Trophoblast cell (in vitro differentiated cells and primary cell): ENCODE measurements at regions not wholly inside any gene's neighbourhood (a gene's known extent, or its start where the extent isn't known, plus 50 kb on each side); places are given as distances from the start of the nearest gene placed in this dataset.
A peak's percentile ranks its signal among the peaks of the same experiment; 100 is the strongest.

Experiments
- DNase-seq, 2 donors: peaks; one replicate each; pipeline ENCODE4 v3.0.0-alpha.2; 2016
- H2AFZ ChIP-seq: 2 replicates; pipeline ENCODE4 v1.6.1; 2013; ENCODE audit warnings: low read length, moderate library complexity, mild to moderate bottlenecking; ENCODE audit not compliant: insufficient read depth, poor library complexity
- H2AK5ac ChIP-seq: 2 replicates; pipeline ENCODE4 v1.6.1; 2013; ENCODE audit warnings: mild to moderate bottlenecking, low read length
- H2BK120ac ChIP-seq: 2 replicates; pipeline ENCODE4 v1.6.1; 2013; ENCODE audit warnings: low read length, mild to moderate bottlenecking, moderate library complexity; ENCODE audit not compliant: insufficient read depth, poor library complexity
- H2BK12ac ChIP-seq: 2 replicates; pipeline ENCODE4 v1.6.1; 2013; ENCODE audit warnings: mild to moderate bottlenecking, low read length, moderate library complexity
- H2BK5ac ChIP-seq: 2 replicates; pipeline ENCODE4 v1.6.1; 2013; ENCODE audit warnings: low read length, low read depth, moderate library complexity, mild to moderate bottlenecking; ENCODE audit not compliant: poor library complexity
- H3K14ac ChIP-seq: 2 replicates; pipeline ENCODE4 v1.6.1; 2013; ENCODE audit warnings: mild to moderate bottlenecking, low read length
- H3K18ac ChIP-seq: 2 replicates; pipeline ENCODE4 v1.6.1; 2013; ENCODE audit warnings: mild to moderate bottlenecking, low read length
- H3K23ac ChIP-seq: 2 replicates; pipeline ENCODE4 v1.6.1; 2013; ENCODE audit warnings: low read length
- H3K27ac ChIP-seq: 2 replicates; pipeline ENCODE4 v1.5.1; 2013; ENCODE audit warnings: low read depth, mild to moderate bottlenecking, inconsistent platforms, low read length, moderate library complexity
- H3K27me3 ChIP-seq: 2 replicates; pipeline ENCODE4 v1.6.1; 2013; ENCODE audit warnings: inconsistent platforms, mild to moderate bottlenecking, low read length, moderate library complexity; ENCODE audit not compliant: insufficient read depth
- H3K36me3 ChIP-seq, 2 experiments: 1 replicate in 1 of 2; 2 replicates in 1 of 2; pipeline ENCODE4 v1.6.1; 2013; ENCODE audit warnings: low read length in 2 of 2, mild to moderate bottlenecking in 2 of 2, moderate library complexity in 1 of 2; ENCODE audit not compliant: insufficient read depth in 2 of 2, control insufficient read depth in 1 of 2
- H3K4ac ChIP-seq: 2 replicates; pipeline ENCODE4 v1.6.1; 2013; ENCODE audit warnings: low read depth, mild to moderate bottlenecking, low read length, moderate library complexity
- H3K4me1 ChIP-seq, 2 experiments: 1 replicate in 1 of 2; 2 replicates in 1 of 2; pipeline ENCODE4 v1.6.1; 2013; ENCODE audit warnings: low read length in 2 of 2, mild to moderate bottlenecking in 2 of 2, moderate library complexity in 1 of 2; ENCODE audit not compliant: insufficient read depth in 2 of 2, control insufficient read depth in 1 of 2
- H3K4me2 ChIP-seq: 2 replicates; pipeline ENCODE4 v1.6.1; 2013; ENCODE audit warnings: inconsistent platforms, mild to moderate bottlenecking, low read length, moderate library complexity
- H3K4me3 ChIP-seq: 2 replicates; pipeline ENCODE4 v1.5.1; 2013; ENCODE audit warnings: mild to moderate bottlenecking, low read depth, low read length, inconsistent platforms
- H3K79me1 ChIP-seq: one replicate; pipeline ENCODE4 v1.6.1; 2013; ENCODE audit warnings: low read length
- H3K79me2 ChIP-seq: 2 replicates; pipeline ENCODE4 v1.6.1; 2013; ENCODE audit warnings: low read length, mild to moderate bottlenecking; ENCODE audit not compliant: control insufficient read depth, insufficient read depth, poor library complexity
- H3K9ac ChIP-seq: 2 replicates; pipeline ENCODE4 v1.6.1; 2013; ENCODE audit warnings: mild to moderate bottlenecking, low read length
- H3K9me3 ChIP-seq: 2 replicates; pipeline ENCODE4 v1.6.1; 2013; ENCODE audit warnings: low read depth, mild to moderate bottlenecking, control low read depth, inconsistent platforms, low read length; ENCODE audit not compliant: insufficient read depth
- H4K12ac ChIP-seq: 2 replicates; pipeline ENCODE4 v1.6.1; 2013; ENCODE audit warnings: low read depth, mild to moderate bottlenecking, low read length, moderate library complexity
- H4K8ac ChIP-seq: 2 replicates; pipeline ENCODE4 v1.6.1; 2013; ENCODE audit warnings: low read depth, mild to moderate bottlenecking, low read length, moderate library complexity
- H4K91ac ChIP-seq: one replicate; pipeline ENCODE4 v1.6.1; 2013; ENCODE audit warnings: low read depth, mild to moderate bottlenecking, low read length, moderate library complexity
- WGBS: extraction: QIAGEN DNeasy Blood & Tissue Kit; methylation state at CpG from one replicate; pipeline ENCODE4 v1.1.7; 2013; ENCODE audit warnings: missing lambda C conversion rate; ENCODE audit not compliant: insufficient read length, insufficient coverage; ENCODE audit errors: extremely low coverage; 5-methylcytosine and 5-hydroxymethylcytosine counted together

DNA sequence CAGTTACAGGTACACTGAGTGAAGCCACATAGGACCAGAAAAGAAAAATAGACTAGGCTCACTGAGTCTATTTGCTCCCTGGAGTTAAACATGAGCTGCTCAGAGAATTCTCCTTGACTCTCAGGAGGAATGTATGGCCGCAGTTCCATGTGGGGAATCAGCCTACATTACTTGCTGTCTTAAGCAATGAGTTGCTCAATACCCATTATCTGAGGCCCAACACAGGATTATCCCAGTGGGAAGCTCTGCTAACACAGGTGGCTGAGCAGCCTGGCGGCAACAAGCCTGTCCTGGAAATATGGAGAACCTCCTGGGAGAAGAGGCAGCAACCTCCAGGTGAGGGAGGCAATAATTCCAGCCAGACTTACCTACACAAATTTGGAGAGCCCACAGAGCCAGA lies 177.5 kb upstream of the NREP start:
- H3K9me3 ChIP-seq = peaks cover 2% of the 10 kb centered on the region
- no peak overlapping the region for H3K4me2 ChIP-seq
- H3K27ac ChIP-seq = no peak overlapping the region
- H3K14ac ChIP-seq = no peak overlapping the region
- no peak overlapping the region for H4K12ac ChIP-seq
- no peak overlapping the region for H3K4ac ChIP-seq
- no peaks in the 10 kb centered on the region for H3K36me3 ChIP-seq
- no peak overlapping the region for H2BK120ac ChIP-seq
- H3K79me1 ChIP-seq = no peaks in the 10 kb centered on the region
- H2AFZ ChIP-seq = no peak overlapping the region
- no peak overlapping the region for H3K9ac ChIP-seq
- no peaks in the 10 kb centered on the region for H3K4me1 ChIP-seq
- no peak overlapping the region for H2BK12ac ChIP-seq
- H3K23ac ChIP-seq = no peak overlapping the region
- H3K27me3 ChIP-seq = no peaks in the 10 kb centered on the region
- no peak overlapping the region for H4K8ac ChIP-seq
- no peaks in the 10 kb centered on the region for H3K79me2 ChIP-seq
- DNase-seq = peak in 1 of 2 donors; percentile 19
- H2AK5ac ChIP-seq = no peak overlapping the region
- WGBS = no CpG with 5 or more reads among the region's 2 CpGs
- H4K91ac ChIP-seq = no peak overlapping the region
- H2BK5ac ChIP-seq = no peak overlapping the region
- no peak overlapping the region for H3K18ac ChIP-seq
- H3K4me3 ChIP-seq = no peak overlapping the region

DNA sequence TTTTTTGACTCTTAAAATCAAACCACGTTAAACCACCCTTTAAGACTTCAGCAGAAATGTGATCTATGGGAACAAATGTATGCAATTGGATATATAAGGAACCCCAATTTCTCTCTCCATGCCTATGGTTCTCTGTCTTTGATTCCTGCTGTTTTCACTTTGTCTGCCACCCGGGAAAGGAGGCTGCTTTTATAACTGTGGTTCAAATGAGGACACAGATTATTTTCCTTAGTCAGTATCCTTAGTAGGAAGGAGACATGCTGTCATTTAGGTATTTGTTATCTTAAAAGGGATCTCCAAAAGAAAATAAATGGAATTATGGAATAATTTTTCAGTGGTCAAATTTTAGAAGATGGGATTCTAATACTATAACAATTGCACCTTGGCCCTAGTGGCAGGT lies 176.1 kb upstream of the NREP start:
- Histone ChIP-seq H3K18ac (no peak overlapping the region), H3K23ac (no peak overlapping the region), H3K4me1 (no peaks in the 10 kb centered on the region), H4K91ac (no peak overlapping the region), H3K9me3 (peaks cover 2% of the 10 kb centered on the region), H3K9ac (no peak overlapping the region), H2AFZ (no peak overlapping the region), H3K14ac (no peak overlapping the region), H2AK5ac (no peak overlapping the region), H3K36me3 (no peaks in the 10 kb centered on the region), H3K27ac (no peak overlapping the region), H4K12ac (no peak overlapping the region), H3K79me2 (no peaks in the 10 kb centered on the region), H3K79me1 (no peaks in the 10 kb centered on the region), H3K27me3 (no peaks in the 10 kb centered on the region), H3K4me3 (no peak overlapping the region), H2BK12ac (no peak overlapping the region), H2BK120ac (no peak overlapping the region), H4K8ac (no peak overlapping the region), H3K4ac (no peak overlapping the region), H2BK5ac (no peak overlapping the region), H3K4me2 (no peak overlapping the region)
- WGBS = no CpG with 5 or more reads among the region's 2 CpGs
- no peak for DNase-seq

DNA sequence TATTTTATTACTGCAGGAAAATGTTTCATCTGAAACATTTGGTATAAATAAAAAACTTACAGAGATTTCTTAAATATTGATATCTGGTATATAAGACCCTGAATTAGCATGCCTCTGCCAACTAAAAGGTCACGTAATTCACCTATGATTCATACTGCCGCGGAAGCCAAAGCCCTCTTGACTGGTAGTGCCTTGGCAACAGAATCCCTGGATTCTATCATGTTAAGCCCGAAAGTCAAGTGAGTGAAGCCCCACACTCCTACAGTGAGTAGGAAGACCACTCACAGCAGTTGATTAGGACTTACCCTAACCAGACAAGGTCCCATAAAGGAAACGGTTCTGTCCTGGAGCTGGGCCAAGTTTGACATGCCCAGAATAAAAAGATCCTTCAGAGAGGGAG lies 175.6 kb upstream of the NREP start:
- H2AFZ ChIP-seq = no peak overlapping the region
- H2BK5ac ChIP-seq = no peak overlapping the region
- no peak overlapping the region for H4K12ac ChIP-seq
- H3K4me3 ChIP-seq = no peak overlapping the region
- no peaks in the 10 kb centered on the region for H3K36me3 ChIP-seq
- no peak for DNase-seq
- H4K8ac ChIP-seq = no peak overlapping the region
- H3K27ac ChIP-seq = no peak overlapping the region
- H3K79me1 ChIP-seq = no peaks in the 10 kb centered on the region
- no peak overlapping the region for H3K9ac ChIP-seq
- H3K27me3 ChIP-seq = no peaks in the 10 kb centered on the region
- H3K4me2 ChIP-seq = no peak overlapping the region
- no peak overlapping the region for H3K18ac ChIP-seq
- no peak overlapping the region for H3K23ac ChIP-seq
- no peaks in the 10 kb centered on the region for H3K79me2 ChIP-seq
- peaks cover 2% of the 10 kb centered on the region for H3K9me3 ChIP-seq
- no peaks in the 10 kb centered on the region for H3K4me1 ChIP-seq
- no peak overlapping the region for H4K91ac ChIP-seq
- H3K4ac ChIP-seq = no peak overlapping the region
- no CpG with 5 or more reads among the region's 5 CpGs for WGBS
- peak overlapping the region; percentile 67 for H2AK5ac ChIP-seq
- no peak overlapping the region for H2BK12ac ChIP-seq
- H3K14ac ChIP-seq = no peak overlapping the region
- no peak overlapping the region for H2BK120ac ChIP-seq

DNA sequence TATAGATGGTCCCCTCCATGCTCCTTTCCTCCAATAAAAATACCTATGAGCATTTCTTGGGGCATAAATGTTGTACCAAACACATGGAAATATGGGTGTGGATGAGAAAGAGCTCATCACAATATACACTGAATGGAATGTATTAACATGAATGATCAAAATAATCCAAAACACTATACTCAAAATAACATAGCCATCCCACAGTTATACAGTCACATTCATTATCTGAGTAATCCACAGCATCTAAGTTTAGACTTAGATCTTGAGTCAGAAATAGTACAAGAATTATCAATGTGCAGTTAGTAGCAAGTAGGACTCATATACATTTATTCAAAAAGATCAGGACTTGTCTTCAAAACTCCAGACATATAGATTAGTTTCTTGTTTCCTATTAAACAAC lies 175.2 kb upstream of the NREP start:
- Histone ChIP-seq H2BK120ac (no peak overlapping the region), H3K18ac (no peak overlapping the region), H3K9me3 (peaks cover 2% of the 10 kb centered on the region), H3K4me3 (no peak overlapping the region), H2BK12ac (no peak overlapping the region), H3K36me3 (no peaks in the 10 kb centered on the region), H4K91ac (no peak overlapping the region), H4K12ac (no peak overlapping the region), H3K4me1 (no peaks in the 10 kb centered on the region), H4K8ac (no peak overlapping the region), H3K27ac (no peak overlapping the region), H3K4ac (no peak overlapping the region), H3K4me2 (no peak overlapping the region), H2BK5ac (no peak overlapping the region), H3K9ac (no peak overlapping the region), H3K79me1 (no peaks in the 10 kb centered on the region), H2AK5ac (no peak overlapping the region), H3K27me3 (no peaks in the 10 kb centered on the region), H3K79me2 (no peaks in the 10 kb centered on the region), H2AFZ (no peak overlapping the region), H3K14ac (no peak overlapping the region), H3K23ac (no peak overlapping the region)
- no peak for DNase-seq

DNA sequence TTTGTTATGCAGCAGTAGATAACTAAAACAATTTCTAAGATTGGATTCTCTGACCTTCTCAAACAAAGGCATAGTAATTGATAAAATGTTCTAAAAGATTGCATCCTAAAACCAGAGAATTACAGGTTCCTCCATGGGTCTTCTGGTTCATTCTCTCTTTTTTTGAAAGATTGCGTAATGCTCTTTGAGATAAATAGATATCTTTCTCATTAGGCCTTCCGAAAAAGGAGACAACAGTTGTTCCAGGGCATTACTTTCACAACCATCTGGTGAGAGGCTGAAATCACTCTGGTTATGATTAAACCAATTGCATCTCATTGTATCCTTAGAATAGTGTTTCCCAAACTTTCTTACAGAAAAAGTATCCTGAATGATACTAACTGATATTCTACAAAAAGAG lies 174.7 kb upstream of the NREP start:
- no peak overlapping the region for H2AK5ac ChIP-seq
- H3K4me2 ChIP-seq = no peak overlapping the region
- H3K18ac ChIP-seq = no peak overlapping the region
- no peak overlapping the region for H3K4me3 ChIP-seq
- H4K91ac ChIP-seq = no peak overlapping the region
- H3K27ac ChIP-seq = no peak overlapping the region
- H3K36me3 ChIP-seq = no peaks in the 10 kb centered on the region
- H2BK5ac ChIP-seq = no peak overlapping the region
- H2AFZ ChIP-seq = no peak overlapping the region
- no peaks in the 10 kb centered on the region for H3K27me3 ChIP-seq
- no peak overlapping the region for H2BK120ac ChIP-seq
- H4K12ac ChIP-seq = no peak overlapping the region
- no peak overlapping the region for H3K23ac ChIP-seq
- H3K4ac ChIP-seq = no peak overlapping the region
- no peak overlapping the region for H3K9ac ChIP-seq
- no peak overlapping the region for H2BK12ac ChIP-seq
- no peak for DNase-seq
- no peaks in the 10 kb centered on the region for H3K4me1 ChIP-seq
- no peaks in the 10 kb centered on the region for H3K79me2 ChIP-seq
- H3K79me1 ChIP-seq = no peaks in the 10 kb centered on the region
- no peak overlapping the region for H4K8ac ChIP-seq
- WGBS = no CpG with 5 or more reads among the region's 2 CpGs
- H3K9me3 ChIP-seq = peaks cover 2% of the 10 kb centered on the region
- no peak overlapping the region for H3K14ac ChIP-seq
